ENCODE measurements at regions not wholly inside any gene's neighbourhood (a gene's known extent, or its start where the extent isn't known, plus 50 kb on each side); places are given as distances from the start of the nearest gene placed in this dataset.

- no peak for DNase-seq (ENCODE audit: low read depth in 3 of 3, low spot score in 2 of 3)
These were observed 109.7 kb upstream of the LHX5 start for GRCh38 chr12:113581342-113581741.

GRCh38 chr12:113580437-113580836 lies 108.8 kb upstream of the LHX5 start:
- no peak for DNase-seq (ENCODE audit: low read depth in 3 of 3, low spot score in 2 of 3)

- no peak for DNase-seq (ENCODE audit: low read depth in 3 of 3, low spot score in 2 of 3)
These were observed 105.9 kb upstream of the LHX5 start for GRCh38 chr12:113577464-113578129.

- DNase-seq (ENCODE audit: low read depth in 3 of 3, low spot score in 2 of 3), result no peak
These were observed 103.7 kb upstream of the LHX5 start for GRCh38 chr12:113575386-113575785.

- no peak for DNase-seq (ENCODE audit: low read depth in 3 of 3, low spot score in 2 of 3)
These were observed 101.5 kb upstream of the LHX5 start for GRCh38 chr12:113573148-113573547.

GRCh38 chr12:113571713-113572112 lies 100.0 kb upstream of the LHX5 start:
- no peak for DNase-seq (ENCODE audit: low read depth in 3 of 3, low spot score in 2 of 3)

GRCh38 chr12:113569806-113570205 lies 98.1 kb upstream of the LHX5 start:
- DNase-seq (ENCODE audit: low read depth in 3 of 3, low spot score in 2 of 3), result no peak

GRCh38 chr12:113568021-113568420 lies 96.3 kb upstream of the LHX5 start:
- no peak for DNase-seq (ENCODE audit: low read depth in 3 of 3, low spot score in 2 of 3)

- no peak for DNase-seq (ENCODE audit: low read depth in 3 of 3, low spot score in 2 of 3)
These were observed 93.7 kb upstream of the LHX5 start for GRCh38 chr12:113565368-113565767.

- DNase-seq (ENCODE audit: low read depth in 3 of 3, low spot score in 2 of 3), result no peak
These were observed 89.6 kb upstream of the LHX5 start for GRCh38 chr12:113561068-113561780.

- DNase-seq (ENCODE audit: low read depth in 3 of 3, low spot score in 2 of 3), result no peak
These were observed 87.8 kb upstream of the LHX5 start for GRCh38 chr12:113559466-113559865.

GRCh38 chr12:113555226-113555625 lies 83.6 kb upstream of the LHX5 start:
- DNase-seq (ENCODE audit: low read depth in 3 of 3, low spot score in 2 of 3), result no peak

GRCh38 chr12:113552760-113553159 lies 81.1 kb upstream of the LHX5 start:
- no peak for DNase-seq (ENCODE audit: low read depth in 3 of 3, low spot score in 2 of 3)

GRCh38 chr12:113551563-113551962 lies 79.9 kb upstream of the LHX5 start:
- DNase-seq (ENCODE audit: low read depth in 3 of 3, low spot score in 2 of 3), result no peak

GRCh38 chr12:113548467-113548866 lies 76.8 kb upstream of the LHX5 start:
- no peak for DNase-seq (ENCODE audit: low read depth in 3 of 3, low spot score in 2 of 3)

- DNase-seq (ENCODE audit: low read depth in 3 of 3, low spot score in 2 of 3), result no peak
These were observed 75.5 kb upstream of the LHX5 start for GRCh38 chr12:113546916-113547863.

GRCh38 chr12:113537751-113538087 lies 66.0 kb upstream of the LHX5 start:
- DNase-seq (ENCODE audit: low read depth in 3 of 3, low spot score in 2 of 3), result no peak

- DNase-seq (ENCODE audit: low read depth in 3 of 3, low spot score in 2 of 3), result no peak
These were observed 65.5 kb upstream of the LHX5 start for GRCh38 chr12:113537046-113537750.

GRCh38 chr12:113535100-113535499 lies 63.4 kb upstream of the LHX5 start:
- DNase-seq (ENCODE audit: low read depth in 3 of 3, low spot score in 2 of 3), result no peak

- no peak for DNase-seq (ENCODE audit: low read depth in 3 of 3, low spot score in 2 of 3)
These were observed 62.9 kb upstream of the LHX5 start for GRCh38 chr12:113534555-113534954.

- DNase-seq (ENCODE audit: low read depth in 3 of 3, low spot score in 2 of 3), result peak in 2 of 3 donors; percentile 7 to 19
These were observed 62.2 kb upstream of the LHX5 start for GRCh38 chr12:113533842-113534375.
